Kidney (tissue), 13 donors: ENCODE measurements at regions not wholly inside any gene's neighbourhood (a gene's known extent, or its start where the extent isn't known, plus 50 kb on each side); places are given as distances from the start of the nearest gene placed in this dataset.

Source experiments
- DNase-seq, 5 donors: peaks; one replicate each; pipeline ENCODE4 v3.0.0-alpha.2; 2013 to 2020
- FAIRE-seq: peaks from 2 replicates; lab custom pipeline; 2012; peaks lifted over from hg19 to GRCh38; lab: Jason Lieb, UNC
- H3K27ac ChIP-seq, 2 donors: one replicate each; pipeline ENCODE4 v1.7.0; 2013; ENCODE audit warnings: low read depth in 2 of 2, low read length in 2 of 2, inconsistent platforms in 1 of 2
- H3K27me3 ChIP-seq: one replicate; pipeline ENCODE4 v1.7.1; 2013; ENCODE audit warnings: low read length, inconsistent platforms; ENCODE audit not compliant: control insufficient read depth, insufficient read depth
- H3K36me3 ChIP-seq, 3 donors: one replicate each; pipeline versions ENCODE4 v1.7.0 to v1.7.1; 2013; ENCODE audit warnings: low read length in 3 of 3, control low read depth in 1 of 3, inconsistent platforms in 1 of 3; ENCODE audit not compliant: insufficient read depth in 3 of 3, control insufficient read depth in 2 of 3
- H3K4me1 ChIP-seq, 3 donors: one replicate each; pipeline versions ENCODE4 v1.7.0 to v1.7.1; 2013; ENCODE audit warnings: low read length in 3 of 3, inconsistent platforms in 1 of 3, low read depth in 1 of 3; ENCODE audit not compliant: control insufficient read depth in 2 of 3, insufficient read depth in 2 of 3
- H3K4me3 ChIP-seq, 3 donors: one replicate each; pipeline versions ENCODE4 v1.7.0 to v1.8.1; 2013; ENCODE audit warnings: low read length in 3 of 3, control low read depth in 1 of 3, inconsistent platforms in 1 of 3
- H3K9ac ChIP-seq, 3 donors: one replicate each; pipeline versions ENCODE4 v1.7.0 to v1.7.1; 2013; ENCODE audit warnings: low read length in 3 of 3, control low read depth in 1 of 3, inconsistent platforms in 1 of 3
- H3K9me3 ChIP-seq, 3 donors: one replicate each; pipeline versions ENCODE4 v1.7.0 to v1.7.1; 2013; ENCODE audit warnings: low read length in 3 of 3, control low read depth in 1 of 3, inconsistent platforms in 1 of 3; ENCODE audit not compliant: control insufficient read depth in 2 of 3, insufficient read depth in 1 of 3
- intact Hi-C: fragments of 100-400 bp; cut with DNase I; formaldehyde crosslinking; loops from one replicate; pipeline ENCODE4 v1.11.1; 2022
- TF ChIP-seq, protein P1 (sequence below): IDR thresholded peaks from 3 replicates; pipeline ENCODE4 v1.5.1; 2012; ENCODE audit warnings: mild to moderate bottlenecking, moderate library complexity, borderline replicate concordance; ENCODE audit not compliant: insufficient read depth; ENCODE audit errors: extremely low read depth
- donor health status: control.
- donor health status: control.
- donor health status: control.
- donor health status: control.
- donor health status: control.
- donor health status: DM: yes; HTN: yes; CAD: no.
- donor health status: Normal renal cell carcinoma (clear cell type).

DNA sequence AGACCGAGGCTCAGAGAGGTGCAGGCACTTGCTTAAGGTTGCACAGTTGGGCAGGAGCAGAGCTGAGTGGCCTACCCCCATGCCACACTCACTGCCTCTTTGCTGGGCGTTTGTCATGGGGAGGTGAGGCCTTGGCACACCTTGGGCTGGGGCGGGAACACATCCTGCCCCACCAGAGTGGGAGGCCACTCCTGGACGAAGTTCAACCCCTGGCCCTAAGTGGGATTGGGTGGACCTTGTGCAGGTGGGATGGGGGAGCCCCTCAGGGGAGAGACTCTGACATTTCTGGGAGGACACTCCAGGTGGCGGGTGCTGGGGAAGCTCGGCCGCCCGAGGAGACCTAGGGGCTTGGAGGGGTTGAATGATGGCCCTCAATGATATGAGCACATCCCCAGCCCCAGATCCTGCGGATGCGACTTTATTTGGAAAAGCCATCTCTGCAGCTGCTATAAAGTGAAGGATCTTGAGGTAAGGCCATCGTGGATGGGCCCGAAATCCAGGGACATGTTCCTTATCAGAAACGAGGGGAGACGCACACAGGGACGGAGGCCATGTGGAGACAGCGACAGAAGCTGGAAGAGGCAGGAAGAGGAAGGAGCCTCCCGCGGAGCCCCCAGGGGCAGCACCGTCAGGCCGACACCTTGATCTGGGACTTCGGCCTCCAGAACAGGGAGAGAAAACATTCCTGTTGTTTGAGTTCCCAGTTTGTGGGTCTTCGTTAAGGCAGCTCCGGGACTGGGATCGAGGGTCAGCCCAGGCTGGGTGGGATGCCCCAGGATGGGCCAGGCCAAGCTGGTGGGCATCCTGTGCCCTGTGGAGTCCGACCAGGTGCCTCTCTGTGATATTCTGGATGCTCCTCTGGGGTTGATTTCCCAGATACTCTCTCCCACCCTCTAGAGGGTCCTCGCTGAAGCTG, 111.6 kb upstream of the LRPAP1 start:
- no peaks in the 10 kb centered on the region for H3K9me3 ChIP-seq
- H3K36me3 ChIP-seq, result no peaks in the 10 kb centered on the region
- TF ChIP-seq, protein P1, sequence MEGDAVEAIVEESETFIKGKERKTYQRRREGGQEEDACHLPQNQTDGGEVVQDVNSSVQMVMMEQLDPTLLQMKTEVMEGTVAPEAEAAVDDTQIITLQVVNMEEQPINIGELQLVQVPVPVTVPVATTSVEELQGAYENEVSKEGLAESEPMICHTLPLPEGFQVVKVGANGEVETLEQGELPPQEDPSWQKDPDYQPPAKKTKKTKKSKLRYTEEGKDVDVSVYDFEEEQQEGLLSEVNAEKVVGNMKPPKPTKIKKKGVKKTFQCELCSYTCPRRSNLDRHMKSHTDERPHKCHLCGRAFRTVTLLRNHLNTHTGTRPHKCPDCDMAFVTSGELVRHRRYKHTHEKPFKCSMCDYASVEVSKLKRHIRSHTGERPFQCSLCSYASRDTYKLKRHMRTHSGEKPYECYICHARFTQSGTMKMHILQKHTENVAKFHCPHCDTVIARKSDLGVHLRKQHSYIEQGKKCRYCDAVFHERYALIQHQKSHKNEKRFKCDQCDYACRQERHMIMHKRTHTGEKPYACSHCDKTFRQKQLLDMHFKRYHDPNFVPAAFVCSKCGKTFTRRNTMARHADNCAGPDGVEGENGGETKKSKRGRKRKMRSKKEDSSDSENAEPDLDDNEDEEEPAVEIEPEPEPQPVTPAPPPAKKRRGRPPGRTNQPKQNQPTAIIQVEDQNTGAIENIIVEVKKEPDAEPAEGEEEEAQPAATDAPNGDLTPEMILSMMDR, result no peak
- DNase-seq, result peak in 1 of 5 donors; percentile 55
- H3K4me1 ChIP-seq, result no peaks in the 10 kb centered on the region
- FAIRE-seq, result no peak
- no peak overlapping the region for H3K9ac ChIP-seq
- intact Hi-C loops, result no loop called here
- H3K27me3 ChIP-seq, result no peaks in the 10 kb centered on the region
- no peak overlapping the region for H3K4me3 ChIP-seq
- H3K27ac ChIP-seq, result no peak overlapping the region

DNA sequence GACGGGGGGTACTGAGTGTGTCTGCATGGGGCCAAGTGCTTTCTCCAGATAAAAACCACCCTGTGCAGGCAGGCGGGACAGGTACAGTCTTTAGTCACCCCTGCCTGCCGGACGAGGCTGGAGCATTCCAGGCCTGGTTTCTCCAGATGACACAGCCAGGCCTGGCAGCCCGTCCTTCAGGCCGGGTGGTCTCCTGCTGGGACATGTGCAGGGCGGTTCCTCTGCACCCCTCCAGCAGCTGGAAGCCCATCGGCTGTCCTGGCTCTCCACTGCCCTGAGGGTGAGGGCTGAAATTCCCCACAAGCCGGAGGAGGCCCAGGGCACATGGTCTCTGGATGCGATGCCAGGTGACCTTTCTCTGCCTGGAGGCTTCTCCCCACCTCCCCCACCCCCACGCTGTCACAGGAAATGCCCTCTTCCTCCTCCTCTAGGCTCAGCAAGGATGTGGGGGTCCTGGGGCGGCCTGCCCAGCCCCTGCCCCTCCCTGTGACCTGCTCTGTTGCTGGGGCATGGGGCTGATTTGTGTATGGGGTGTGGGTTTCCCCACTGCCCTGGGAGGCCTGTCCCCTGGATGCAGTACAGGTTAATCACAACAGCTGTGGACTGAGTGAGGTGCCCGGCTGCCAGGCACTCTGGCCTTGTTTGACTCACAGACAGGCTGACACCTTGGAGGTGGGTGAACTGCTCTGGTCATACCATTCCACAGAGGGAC, 110.7 kb upstream of the LRPAP1 start:
- DNase-seq (peak in 2 of 5 donors; percentile 47 to 53), FAIRE-seq (no peak)
- Histone ChIP-seq H3K27ac (no peak overlapping the region), H3K36me3 (no peaks in the 10 kb centered on the region), H3K9ac (no peak overlapping the region), H3K9me3 (no peaks in the 10 kb centered on the region), H3K4me1 (no peaks in the 10 kb centered on the region), H3K27me3 (no peaks in the 10 kb centered on the region), H3K4me3 (no peak overlapping the region)
- TF ChIP-seq, protein P1, result no peak
- intact Hi-C loops, result no loop called here

DNA sequence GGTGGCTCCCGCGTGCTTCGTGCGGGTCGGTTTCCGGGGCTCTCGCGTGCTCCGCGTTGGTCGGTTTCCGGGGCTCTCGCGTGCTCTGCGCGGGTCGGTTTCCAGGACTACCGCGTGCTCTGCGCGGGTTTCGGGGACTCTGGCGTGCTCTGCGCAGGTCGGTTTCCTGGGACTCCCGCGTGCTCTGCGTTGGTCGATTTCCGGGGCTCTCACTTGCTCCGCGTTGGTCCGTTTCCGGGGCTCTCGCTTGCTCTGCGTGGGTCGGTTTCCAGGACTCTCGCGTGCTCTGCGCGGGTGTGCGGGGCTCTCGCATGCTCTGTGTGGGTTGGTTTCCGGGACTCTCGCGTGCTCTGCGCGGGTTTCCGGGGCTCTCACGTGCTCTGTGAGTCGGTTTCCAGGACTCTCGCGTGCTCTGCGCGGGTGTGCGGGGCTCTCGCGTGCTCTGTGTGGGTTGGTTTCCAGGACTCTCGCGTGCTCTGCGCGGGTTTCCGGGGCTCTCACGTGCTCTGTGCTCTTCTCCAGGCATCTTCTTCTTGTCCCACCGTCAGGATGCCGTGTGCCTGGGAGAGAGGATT, 109.9 kb upstream of the LRPAP1 start:
- H3K27ac ChIP-seq, result no peak overlapping the region
- TF ChIP-seq, protein P1, result no peak
- H3K9ac ChIP-seq, result no peak overlapping the region
- intact Hi-C loops, result no loop called here
- H3K36me3 ChIP-seq, result no peaks in the 10 kb centered on the region
- no peaks in the 10 kb centered on the region for H3K27me3 ChIP-seq
- no peaks in the 10 kb centered on the region for H3K9me3 ChIP-seq
- H3K4me1 ChIP-seq, result no peaks in the 10 kb centered on the region
- H3K4me3 ChIP-seq, result no peak overlapping the region
- DNase-seq (peak in 1 of 5 donors; percentile 62), FAIRE-seq (no peak)
